Erythroblast (primary cell): ENCODE measurements at regions not wholly inside any gene's neighbourhood (a gene's known extent, or its start where the extent isn't known, plus 50 kb on each side); places are given as distances from the start of the nearest gene placed in this dataset.

ENCODE experiments used
- DNase-seq, 2 experiments: peaks; one replicate each; lab custom pipeline; 2025; lab: John Stamatoyannopoulos, UW
- GATA1 ChIP-seq: IDR thresholded peaks from 2 replicates; pipeline ENCODE4 v1.6.1; 2011; ENCODE audit warnings: low read depth, mild to moderate bottlenecking, control low read depth, low read length, moderate library complexity
- POLR2A ChIP-seq: IDR thresholded peaks from 2 replicates; pipeline ENCODE4 v1.6.1; 2011; ENCODE audit warnings: mild to moderate bottlenecking, low read length

DNA sequence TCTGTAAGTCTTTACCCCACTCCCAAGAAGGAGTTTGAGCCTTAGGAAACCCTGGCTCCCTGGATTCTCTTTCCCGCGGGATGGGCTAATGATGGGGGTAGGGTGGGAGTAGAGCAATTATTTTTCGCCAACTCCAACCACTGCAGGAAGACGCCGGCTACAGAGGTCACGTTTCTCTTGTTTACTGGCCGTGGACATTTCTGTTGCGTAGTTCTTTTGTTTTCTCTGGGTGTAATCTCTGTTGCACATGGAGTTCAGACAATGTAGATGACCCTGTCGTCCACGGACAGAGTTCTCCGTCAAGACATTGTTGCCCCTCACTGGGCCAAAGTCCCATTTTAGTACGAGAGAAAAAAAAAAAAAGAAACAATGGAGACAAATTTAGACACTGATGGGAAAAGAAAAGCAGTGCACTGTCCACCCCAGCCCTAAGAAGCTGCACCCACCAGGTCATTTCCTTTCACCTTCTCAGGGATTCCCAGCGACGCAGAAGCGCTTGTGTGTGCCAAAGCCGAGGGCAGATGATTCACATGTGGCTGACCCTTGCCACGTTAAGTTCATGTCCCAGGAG lies 133.9 kb upstream of the ARGLU1 start:
- TF ChIP-seq GATA1 (no peak), POLR2A (no peak)
- DNase-seq: no peak

DNA sequence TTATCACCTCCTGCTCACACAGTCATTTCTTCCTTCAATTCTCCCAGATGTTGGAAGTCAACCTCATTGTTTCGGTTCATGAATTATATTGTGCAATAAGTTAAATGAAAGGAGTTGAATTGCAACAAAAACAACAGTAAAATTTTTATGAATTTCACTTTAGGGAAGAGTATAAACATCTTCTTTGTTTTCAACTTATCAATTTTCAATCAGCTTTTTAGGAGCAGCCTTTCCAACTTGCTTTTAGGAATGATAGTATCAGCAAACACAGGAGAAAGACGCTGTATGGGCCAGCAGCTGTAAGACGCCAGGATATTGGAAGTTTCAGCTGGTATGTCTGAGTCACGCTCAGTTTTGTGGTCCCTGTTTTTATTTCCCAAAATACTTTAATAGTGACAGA lies 132.5 kb upstream of the ARGLU1 start:
- no peak for TF ChIP-seq GATA1
- TF ChIP-seq POLR2A: no peak
- DNase-seq: no peak

DNA sequence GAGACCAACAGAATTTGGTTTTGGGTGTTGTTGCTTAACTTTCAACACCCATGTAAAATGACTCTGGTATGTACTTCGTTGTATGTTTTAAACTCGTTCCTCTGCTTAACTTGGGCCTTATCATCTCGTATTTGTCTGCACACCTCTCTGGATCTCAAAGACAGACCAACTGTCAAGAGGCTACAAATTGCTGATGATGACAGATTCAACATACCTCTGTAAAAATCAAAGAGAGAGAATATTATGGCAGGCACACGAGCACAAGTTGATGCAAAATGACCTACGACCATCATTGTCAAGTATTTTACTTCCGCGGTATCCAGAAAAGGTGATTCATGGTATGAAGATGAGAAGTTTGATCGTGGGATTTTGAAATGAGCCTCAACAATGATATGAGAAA lies 132.1 kb upstream of the ARGLU1 start:
- DNase-seq: no peak
- TF ChIP-seq POLR2A (no peak), GATA1 (no peak)

DNA sequence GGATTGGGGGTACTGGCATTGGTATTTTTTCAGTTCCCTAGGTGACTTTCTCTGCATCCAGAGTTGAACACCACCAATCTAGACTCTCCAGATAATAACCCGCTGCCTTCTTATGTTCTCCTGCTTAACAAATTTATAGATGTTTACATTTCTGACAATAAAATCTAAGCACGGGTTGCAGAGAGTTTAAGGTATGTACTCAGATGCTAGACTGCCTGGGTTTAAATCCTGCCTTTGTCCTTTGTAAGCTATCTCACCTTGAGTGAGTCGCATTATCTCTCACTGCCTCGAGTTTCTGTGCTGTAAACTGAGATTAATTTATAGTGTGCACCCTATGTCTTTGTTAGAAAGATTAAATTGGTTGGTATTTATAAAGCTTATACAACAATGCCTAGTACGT lies 131.4 kb upstream of the ARGLU1 start:
- no peak for DNase-seq
- no peak for TF ChIP-seq POLR2A
- TF ChIP-seq GATA1: no peak

DNA sequence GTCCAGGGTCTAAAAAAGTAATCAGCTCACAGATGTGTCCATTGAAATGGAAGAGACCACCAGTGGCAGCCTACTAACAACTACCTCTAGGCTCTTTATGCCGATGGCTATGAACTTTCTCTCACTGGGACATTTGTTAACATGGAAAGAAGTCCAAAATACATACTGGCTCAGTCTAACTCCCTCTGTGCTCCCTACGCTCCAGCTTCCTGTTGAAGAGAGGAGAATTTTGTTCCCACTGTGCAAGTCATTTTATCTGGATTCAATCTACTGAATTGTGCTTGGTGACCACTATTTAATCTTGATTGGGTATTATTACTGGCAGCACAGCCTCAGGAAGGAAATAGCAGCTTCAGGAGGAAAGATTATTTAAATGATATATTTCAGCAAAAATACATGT lies 128.8 kb upstream of the ARGLU1 start:
- TF ChIP-seq POLR2A: no peak
- no peak for DNase-seq

GRCh38 chr13:106696140-106696539 lies 128.2 kb upstream of the ARGLU1 start:
- TF ChIP-seq POLR2A (no peak), GATA1 (no peak)
- no peak for DNase-seq

DNA sequence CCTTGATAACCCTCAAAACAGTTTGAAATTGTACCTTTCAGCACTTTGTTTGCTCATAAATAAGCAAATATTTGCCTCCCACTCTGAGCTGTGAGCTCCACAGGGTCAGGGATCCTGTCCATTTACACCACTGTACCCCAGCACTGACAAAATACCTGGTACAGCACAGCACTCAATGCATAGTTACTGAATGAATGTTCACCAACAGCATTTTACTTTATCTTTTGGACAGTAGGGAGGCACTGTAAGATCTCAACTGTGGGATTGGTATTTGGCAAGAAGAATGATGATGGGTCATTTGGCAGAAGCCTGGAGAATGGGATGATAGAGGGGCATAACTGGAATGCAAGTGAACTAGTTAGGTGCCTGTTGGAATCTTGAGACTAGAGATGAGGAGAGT lies 127.2 kb upstream of the ARGLU1 start:
- TF ChIP-seq POLR2A: no peak
- TF ChIP-seq GATA1: no peak
- no peak for DNase-seq

GRCh38 chr13:106691861-106692260 lies 123.9 kb upstream of the ARGLU1 start:
- TF ChIP-seq GATA1 (no peak), POLR2A (no peak)
- no peak for DNase-seq

DNA sequence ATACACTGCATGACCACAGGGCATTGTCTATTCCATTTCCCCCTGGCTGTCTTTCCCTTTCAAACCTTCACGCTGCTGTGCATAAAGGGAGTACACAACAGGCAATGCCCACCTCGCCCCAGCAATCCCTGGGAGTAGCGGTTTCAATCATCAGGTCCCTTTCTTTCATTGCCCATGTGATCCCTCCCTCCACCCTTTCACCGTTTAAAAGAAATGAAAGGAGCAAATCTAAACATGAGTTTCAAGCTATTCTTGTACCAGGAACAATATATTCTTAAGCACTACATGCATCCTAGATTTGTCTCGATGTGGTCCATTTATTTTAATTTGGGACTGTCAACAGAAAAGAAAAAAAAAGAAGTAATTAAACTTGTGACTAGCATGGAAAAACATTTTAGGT lies 123.4 kb upstream of the ARGLU1 start:
- TF ChIP-seq POLR2A: no peak
- no peak for TF ChIP-seq GATA1
- DNase-seq: no peak

DNA sequence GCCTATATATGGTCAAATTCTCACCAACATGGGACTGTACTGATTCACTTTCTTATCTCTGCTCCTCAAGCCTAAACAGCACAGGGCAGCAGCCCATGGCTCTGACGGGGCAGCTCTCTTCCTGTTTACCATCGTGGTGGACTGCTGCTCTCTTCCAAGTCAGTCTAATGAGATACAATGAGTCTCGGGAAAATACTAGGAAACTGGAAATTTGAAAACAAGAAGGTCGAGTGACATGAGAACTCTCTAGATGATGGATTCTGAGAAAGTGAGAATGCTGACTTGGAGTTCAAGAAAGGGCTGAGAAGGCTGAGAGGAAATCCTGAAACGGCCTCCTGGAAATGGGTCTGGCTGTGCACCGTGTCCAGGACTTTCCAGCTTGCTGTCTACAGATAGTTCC lies 122.8 kb upstream of the ARGLU1 start:
- no peak for DNase-seq

DNA sequence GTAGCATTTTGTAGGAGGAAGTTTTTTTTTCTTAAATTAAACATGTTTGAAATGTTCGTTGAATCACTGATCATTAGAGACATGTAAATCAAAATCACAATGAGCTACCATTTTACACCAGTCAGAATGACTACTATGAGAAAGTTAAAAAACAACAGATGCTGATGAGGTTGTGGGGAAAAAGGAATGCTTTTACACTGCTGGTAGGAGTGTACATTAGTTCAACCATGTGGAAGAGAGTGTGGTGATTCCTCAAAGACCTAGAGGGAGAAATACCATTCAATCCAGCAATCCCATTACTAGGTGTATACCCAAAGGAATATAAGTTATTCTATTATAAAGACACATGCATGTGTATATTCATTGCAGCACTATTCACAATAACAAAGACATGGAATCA lies 122.0 kb upstream of the ARGLU1 start:
- DNase-seq: no peak
- no peak for TF ChIP-seq GATA1
- no peak for TF ChIP-seq POLR2A

More for the DNA sequence above, 122.8 kb upstream of the ARGLU1 start:
- no peak for TF ChIP-seq GATA1
- no peak for TF ChIP-seq POLR2A

DNA sequence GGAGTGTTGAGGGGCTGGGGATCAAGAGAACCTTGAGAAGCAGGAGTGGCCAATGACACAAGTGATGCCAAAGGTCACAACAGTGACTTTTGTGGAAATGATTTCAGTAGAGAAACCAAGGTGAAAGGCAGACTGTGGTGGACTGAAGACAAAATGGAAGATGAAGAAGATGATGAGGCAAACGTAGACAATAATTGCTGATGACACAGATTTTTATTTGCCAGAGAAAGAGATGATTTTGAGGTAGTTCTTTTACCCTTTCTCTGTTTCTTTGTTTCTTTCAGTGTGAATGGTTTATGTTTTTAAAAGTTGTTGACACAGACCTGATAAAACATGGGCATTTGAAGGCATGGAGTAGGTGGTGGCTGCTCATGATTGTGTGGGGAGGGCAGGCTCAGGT lies 121.0 kb upstream of the ARGLU1 start:
- TF ChIP-seq POLR2A: no peak
- TF ChIP-seq GATA1: no peak
- no peak for DNase-seq

GRCh38 chr13:106686163-106686562 lies 118.2 kb upstream of the ARGLU1 start:
- no peak for DNase-seq
- TF ChIP-seq POLR2A (no peak), GATA1 (no peak)

DNA sequence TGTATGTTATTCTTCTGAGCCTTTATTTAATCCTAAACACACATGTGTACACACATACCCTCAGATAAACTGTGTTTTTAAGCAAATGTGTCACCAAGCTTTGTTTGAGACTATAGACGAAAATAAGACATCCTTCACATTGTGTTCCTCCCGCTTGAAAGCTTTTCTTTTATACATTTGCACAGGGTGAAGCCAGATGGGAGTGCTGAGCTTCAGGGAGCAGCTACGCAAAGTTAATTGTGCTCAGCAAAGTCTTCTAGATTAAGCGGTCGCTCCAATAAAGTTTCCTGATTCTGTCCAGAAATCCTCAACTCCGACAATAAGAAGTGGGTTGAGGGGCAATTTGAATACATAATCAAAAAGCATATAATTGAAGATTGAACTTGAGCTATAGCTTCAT lies 117.2 kb upstream of the ARGLU1 start:
- no peak for TF ChIP-seq POLR2A
- TF ChIP-seq GATA1: no peak
- no peak for DNase-seq

DNA sequence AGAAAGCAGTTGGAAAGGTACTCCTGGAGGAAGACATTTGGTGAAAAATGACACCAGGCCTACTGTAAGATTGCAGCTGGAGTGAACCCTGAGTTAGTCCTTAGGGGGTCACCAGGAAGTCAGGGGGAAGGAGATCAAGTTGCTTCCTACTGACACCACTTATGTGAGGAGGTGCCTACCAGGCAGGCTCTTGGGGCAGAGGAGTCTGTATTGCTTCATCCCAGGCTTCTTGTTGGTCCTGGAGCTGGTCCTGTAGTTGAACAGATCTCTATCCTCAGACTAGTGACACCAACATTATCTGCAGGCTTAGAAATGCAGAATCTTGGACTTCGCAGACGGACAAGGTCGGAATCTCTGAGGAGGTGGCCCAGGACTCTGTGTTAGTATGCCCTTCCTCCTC lies 116.0 kb upstream of the ARGLU1 start:
- DNase-seq: no peak
- TF ChIP-seq GATA1 (no peak), POLR2A (no peak)
